Mucosa of gallbladder (tissue), 1 donor: ENCODE measurements at regions not wholly inside any gene's neighbourhood (a gene's known extent, or its start where the extent isn't known, plus 50 kb on each side); places are given as distances from the start of the nearest gene placed in this dataset.
"Not testable (repeated sequence)": the region's sequence is repeated elsewhere in the genome, so short reads cannot be mapped to it uniquely, and the experiment has no call there.

ENCODE experiments used
- DNase-seq: peaks from one replicate; pipeline ENCODE4 v3.0.0-alpha.2; 2020; ENCODE audit warnings: low spot score
- donor health status: DM: no; HTN: no; CAD: no.

- no peak for DNase-seq
Measured at GRCh38 chr16:11414815-11415775, 69.8 kb downstream of the RMI2 start.

GRCh38 chr16:11416228-11417001 is 71.2 kb downstream of the RMI2 start:
- no peak for DNase-seq

- no peak for DNase-seq
Measured at GRCh38 chr16:11417487-11417886, 72.2 kb downstream of the RMI2 start.

DNA sequence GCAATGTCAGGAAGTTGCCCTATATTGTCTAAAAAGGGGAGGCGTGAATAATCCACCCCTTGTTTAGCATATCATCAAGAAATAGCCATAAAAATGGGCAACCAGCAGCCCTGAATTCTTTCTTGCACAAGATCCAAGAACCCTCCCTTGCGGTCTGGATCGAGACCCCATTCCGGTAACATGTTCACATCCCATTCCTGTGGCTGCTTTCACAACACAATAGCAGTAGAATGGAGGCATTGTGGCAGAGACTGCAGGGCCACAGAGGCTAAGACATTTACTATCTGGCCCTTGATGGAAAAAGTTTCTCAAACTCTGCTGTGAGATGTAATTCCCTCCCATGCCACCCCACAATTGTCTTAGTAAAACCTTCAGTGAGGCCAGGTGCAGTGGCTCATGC is 73.2 kb downstream of the RMI2 start:
- DNase-seq: no peak

GRCh38 chr16:11420067-11420466 is 74.8 kb downstream of the RMI2 start:
- DNase-seq: not testable (repeated sequence)

- no peak for DNase-seq
Measured at GRCh38 chr16:11420895-11421294, 75.6 kb downstream of the RMI2 start.

- no peak for DNase-seq
Measured at GRCh38 chr16:11422381-11423314, 77.4 kb downstream of the RMI2 start.

GRCh38 chr16:11423315-11424117 is 78.3 kb downstream of the RMI2 start:
- no peak for DNase-seq

- no peak for DNase-seq
Measured at GRCh38 chr16:11424118-11424460, 78.8 kb downstream of the RMI2 start.

DNA sequence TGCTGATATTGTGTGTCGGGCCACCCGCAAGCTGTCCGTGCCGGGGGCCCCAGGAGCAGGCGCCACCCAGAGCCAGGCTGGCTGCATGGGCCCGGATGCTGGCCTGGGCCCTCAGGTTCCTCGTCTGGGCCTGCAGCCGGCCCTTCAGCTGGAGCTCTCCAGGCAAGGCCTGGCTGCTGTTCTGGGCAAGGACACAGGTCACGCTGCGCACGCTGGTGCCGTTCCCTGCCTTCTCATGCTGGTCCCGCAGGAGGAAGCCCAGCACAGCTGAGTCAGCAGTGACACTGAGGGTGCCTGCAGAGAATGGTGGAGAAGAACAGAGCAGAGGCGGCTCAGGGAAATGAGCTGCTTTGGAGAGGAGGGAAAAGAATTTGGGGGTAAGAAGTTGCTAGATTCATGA is 79.9 kb downstream of the RMI2 start:
- no peak for DNase-seq

GRCh38 chr16:11428623-11428953 is 83.3 kb downstream of the RMI2 start:
- DNase-seq: no peak

GRCh38 chr16:11429123-11429522 is 83.9 kb downstream of the RMI2 start:
- DNase-seq: no peak

DNA sequence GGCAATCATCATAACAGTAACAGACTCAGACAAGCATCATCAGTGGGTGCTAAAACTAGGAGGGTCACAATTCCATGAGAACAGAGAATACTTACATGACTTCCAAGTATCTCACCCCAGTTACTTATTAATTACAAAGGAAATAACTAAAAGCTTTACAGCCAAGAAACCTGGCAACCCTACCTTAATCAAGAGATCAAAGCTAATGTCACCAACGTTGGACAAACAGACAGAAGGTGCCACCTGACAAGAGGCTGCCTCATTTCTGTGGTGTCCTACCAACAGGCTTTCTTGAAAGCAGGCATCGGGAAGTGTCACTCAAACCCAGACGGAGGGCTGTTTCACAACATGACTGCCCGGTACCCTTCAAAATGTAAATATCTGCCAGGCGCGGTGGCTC is 84.6 kb downstream of the RMI2 start:
- peak; percentile 20 for DNase-seq

- no peak for DNase-seq
Measured at GRCh38 chr16:11430601-11431317, 85.5 kb downstream of the RMI2 start.

DNA sequence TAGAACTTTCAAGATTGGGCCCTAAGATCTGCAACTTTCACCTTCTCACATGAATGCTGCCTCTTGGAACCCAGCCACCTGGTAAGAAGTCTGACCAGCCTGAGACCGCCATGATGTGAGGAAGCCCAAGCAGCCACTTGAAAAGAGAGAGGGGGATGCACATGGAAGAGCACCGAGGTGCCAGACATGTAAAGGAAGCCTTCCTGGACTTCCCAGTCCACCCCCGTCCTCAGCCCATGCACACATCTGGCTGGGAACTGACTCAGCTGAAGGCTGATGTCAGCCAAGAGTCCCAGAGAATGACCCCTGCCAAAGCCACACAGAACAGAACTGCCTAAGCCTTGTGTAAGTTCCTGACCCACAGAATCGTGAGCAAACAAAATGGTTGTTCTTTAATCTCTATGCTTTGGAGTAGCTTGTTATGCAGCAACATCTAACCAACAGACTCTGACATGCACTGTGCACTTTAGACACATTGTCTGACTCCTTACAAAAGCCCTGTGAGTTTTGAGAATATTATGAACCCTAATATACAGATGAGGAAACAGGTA is 86.7 kb downstream of the RMI2 start:
- no peak for DNase-seq

DNA sequence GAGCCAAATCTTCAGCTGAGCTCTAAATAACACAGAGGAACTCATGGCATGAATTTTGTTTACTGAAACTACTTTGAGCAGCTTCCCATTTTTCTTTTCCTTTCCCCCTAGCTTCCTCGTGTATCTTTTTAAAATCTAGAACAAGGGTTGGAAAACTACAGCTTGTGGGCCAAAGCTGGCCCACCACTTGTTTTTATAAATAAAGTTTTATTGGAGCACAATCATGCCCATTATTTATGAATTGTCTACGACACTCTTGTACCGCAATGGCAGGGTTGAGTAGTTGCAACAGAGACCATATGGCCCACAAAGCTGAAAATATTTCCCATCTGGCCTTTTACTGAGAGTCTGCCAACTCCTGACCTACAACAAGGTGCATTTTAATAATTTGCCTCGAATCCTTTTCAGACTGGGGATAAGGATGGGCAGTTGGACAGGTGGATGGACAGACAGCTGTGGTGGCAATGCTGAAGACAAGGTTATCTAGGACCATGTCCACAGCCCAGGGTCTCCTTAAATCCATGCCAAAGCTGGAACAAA is 87.7 kb downstream of the RMI2 start:
- no peak for DNase-seq

- no peak for DNase-seq
Measured at GRCh38 chr16:11435576-11435975, 90.3 kb downstream of the RMI2 start.

DNA sequence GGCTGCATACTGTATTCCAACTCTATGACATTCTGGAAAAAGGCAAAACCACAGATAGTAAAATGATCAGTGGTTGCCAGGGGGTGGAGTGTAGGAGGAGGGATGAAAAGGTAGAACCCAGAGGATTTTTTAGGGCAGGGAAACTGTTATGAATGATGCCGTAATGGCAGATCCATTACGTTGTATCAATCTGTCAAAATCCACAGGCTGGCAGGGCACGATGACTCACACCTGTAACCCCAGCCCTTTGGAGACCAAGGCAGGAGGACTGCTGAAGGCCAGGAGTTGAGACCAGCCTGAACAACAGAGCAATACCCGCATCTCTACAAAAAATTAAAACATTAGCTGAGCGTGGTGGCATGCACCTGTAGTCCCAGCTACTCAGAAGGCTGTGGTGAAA is 91.8 kb downstream of the RMI2 start:
- DNase-seq: no peak

DNA sequence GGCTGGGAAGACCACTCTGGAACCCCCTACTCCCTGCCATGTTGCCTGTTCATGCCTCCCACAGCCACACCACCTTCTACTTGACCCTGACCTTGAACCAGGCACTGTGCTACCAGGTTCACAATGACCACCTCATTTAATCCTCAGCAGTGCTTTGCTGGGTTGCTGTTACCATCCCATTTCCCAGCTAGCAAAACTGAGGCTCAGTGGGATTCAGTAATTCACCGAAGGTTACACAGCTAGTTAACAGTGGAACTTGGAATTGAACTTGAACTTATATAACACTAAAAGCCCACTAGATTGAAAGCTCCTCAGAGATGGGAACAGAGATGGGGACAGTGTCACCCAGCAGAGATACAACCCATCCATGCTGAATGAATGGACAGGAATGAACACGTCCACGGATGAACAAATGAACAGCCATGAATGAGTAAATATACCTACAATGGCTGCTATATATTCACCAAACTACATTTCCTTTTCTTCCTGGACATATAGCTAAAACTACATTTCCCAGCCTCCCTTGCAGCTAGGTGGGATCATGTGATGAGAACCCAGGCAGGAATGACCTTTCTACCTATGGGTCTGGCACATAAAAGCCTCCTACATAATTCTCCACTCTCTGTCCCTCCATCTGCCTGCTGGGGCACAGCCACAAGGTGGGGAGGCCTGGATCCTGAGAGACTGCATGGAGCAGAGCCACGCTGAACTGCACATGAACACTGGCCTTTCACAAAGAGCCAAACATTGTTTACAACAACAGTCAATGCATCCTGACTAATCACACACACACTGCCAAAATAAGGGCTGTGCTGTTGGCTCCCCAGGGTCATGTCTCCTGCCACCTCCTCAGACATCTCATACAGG is 94.8 kb downstream of the RMI2 start:
- no peak for DNase-seq
